ENCODE measurements at regions not wholly inside any gene's neighbourhood (a gene's known extent, or its start where the extent isn't known, plus 50 kb on each side); places are given as distances from the start of the nearest gene placed in this dataset.

GRCh38 chr18:60157810-60158209 is 214.8 kb downstream of the MC4R start:
- H3K9ac ChIP-seq = no peak overlapping the region
- no peaks in the 10 kb centered on the region for H4K20me1 ChIP-seq (ENCODE audit: insufficient read depth)
- WGBS (ENCODE audit: low lambda C conversion rate) = 94% methylated on average over 3 of the region's 3 CpGs
- no peaks in the 10 kb centered on the region for H3K27me3 ChIP-seq (ENCODE audit: insufficient read depth)
- no peak for DNase-seq
- H3K4me3 ChIP-seq (ENCODE audit: low read depth in 2 of 2, low read length in 1 of 2) = no peak overlapping the region
- ChIA-PET POLR2A (no interaction called here), CTCF (no interaction called here)
- H3K9me3 ChIP-seq = no peaks in the 10 kb centered on the region
- H2AFZ ChIP-seq (ENCODE audit: low read depth) = no peak overlapping the region
- no peak overlapping the region for H3K4me2 ChIP-seq
- H3K27ac ChIP-seq (ENCODE audit: low read depth in 2 of 2, low read length in 1 of 2) = no peak overlapping the region
- H3K79me2 ChIP-seq (ENCODE audit: insufficient read depth) = no peaks in the 10 kb centered on the region
- no peaks in the 10 kb centered on the region for H3K9me2 ChIP-seq
- TF ChIP-seq NRF1 (IDR thresholded peaks at IDR 0.05; ENCODE audit: low read depth, low read length) = no peak
- no peak for TF ChIP-seq GABPA (IDR thresholded peaks at IDR 0.05; ENCODE audit: low read depth)
- TF ChIP-seq CTCF (IDR thresholded peaks at IDR 0.05) = no peak
- TF ChIP-seq TAF1 (IDR thresholded peaks at IDR 0.05; ENCODE audit: borderline replicate concordance, low read depth, low read length) = no peak
- no peak for TF ChIP-seq IRF3 (IDR thresholded peaks at IDR 0.05; ENCODE audit: low read depth, low read length)
- H3F3A ChIP-seq (replicated peaks; ENCODE audit: insufficient read depth) = no peaks in the 10 kb centered on the region
- H3K36me3 ChIP-seq (replicated peaks in 1 of 2; ENCODE audit: control insufficient read depth in 1 of 2, insufficient read depth in 2 of 2, low read length in 1 of 2) = no peaks in the 10 kb centered on the region
- no peaks in the 10 kb centered on the region for H3K4me1 ChIP-seq (ENCODE audit: control insufficient read depth in 1 of 2, insufficient read depth in 2 of 2, low read depth in 1 of 2, low read length in 1 of 2)

- no peaks in the 10 kb centered on the region for H3K9me2 ChIP-seq
- H3K9ac ChIP-seq = no peak overlapping the region
- H3K79me2 ChIP-seq (ENCODE audit: insufficient read depth) = no peaks in the 10 kb centered on the region
- H3K4me2 ChIP-seq = no peak overlapping the region
- TF ChIP-seq SIN3A (IDR thresholded peaks at IDR 0.05; ENCODE audit: borderline replicate concordance, low read depth, low read length) = no peak
- TF ChIP-seq ELF1 (IDR thresholded peaks at IDR 0.05) = no peak
- TF ChIP-seq GATA2 (CRISPR knock-in tag; IDR thresholded peaks at IDR 0.05) = no peak
- TF ChIP-seq USF2 (IDR thresholded peaks at IDR 0.05; ENCODE audit: borderline replicate concordance, low read depth, low read length) = no peak
- TF ChIP-seq NFIC (IDR thresholded peaks at IDR 0.05; ENCODE audit: borderline replicate concordance) = no peak
- no peak for TF ChIP-seq FOXJ3 (CRISPR knock-in tag; IDR thresholded peaks at IDR 0.05)
- no peak for TF ChIP-seq TAF1 (IDR thresholded peaks at IDR 0.05; ENCODE audit: borderline replicate concordance, low read depth, low read length)
- no peak for TF ChIP-seq RAD21 (IDR thresholded peaks at IDR 0.05; ENCODE audit: low read length)
- TF ChIP-seq RXRA (IDR thresholded peaks at IDR 0.05; ENCODE audit: borderline replicate concordance, low read depth) = no peak
- TF ChIP-seq RFX5 (IDR thresholded peaks at IDR 0.05; ENCODE audit: low read length) = no peak
- TF ChIP-seq USF1 (IDR thresholded peaks at IDR 0.05; ENCODE audit: borderline replicate concordance, low read depth) = no peak
- TF ChIP-seq REST (IDR thresholded peaks at IDR 0.05; ENCODE audit: low read depth, low read length) = no peak
- no peak for TF ChIP-seq CHD2 (IDR thresholded peaks at IDR 0.05; ENCODE audit: low read length, partially characterized antibody)
- TF ChIP-seq FOXM1 (IDR thresholded peaks at IDR 0.05; ENCODE audit: low read depth) = no peak
- no peak for TF ChIP-seq GABPA (IDR thresholded peaks at IDR 0.05; ENCODE audit: low read depth)
- no peak for TF ChIP-seq FOSL2 (IDR thresholded peaks at IDR 0.05; ENCODE audit: borderline replicate concordance, low read depth)
- TF ChIP-seq POLR2AphosphoS5 (IDR thresholded peaks at IDR 0.05; ENCODE audit: low read depth, low read length) = no peak
- no peaks in the 10 kb centered on the region for H4K20me1 ChIP-seq (ENCODE audit: insufficient read depth)
- H3K27me3 ChIP-seq (ENCODE audit: insufficient read depth) = no peaks in the 10 kb centered on the region
- ChIA-PET CTCF (no interaction called here), POLR2A (no interaction called here)
- WGBS (ENCODE audit: low lambda C conversion rate) = 77% methylated on average over 3 of the region's 3 CpGs
- DNase-seq = no peak
- H3K4me1 ChIP-seq (ENCODE audit: control insufficient read depth in 1 of 2, insufficient read depth in 2 of 2, low read depth in 1 of 2, low read length in 1 of 2) = no peaks in the 10 kb centered on the region
- H3K9me3 ChIP-seq = no peaks in the 10 kb centered on the region
- no peaks in the 10 kb centered on the region for H3K36me3 ChIP-seq (replicated peaks in 1 of 2; ENCODE audit: control insufficient read depth in 1 of 2, insufficient read depth in 2 of 2, low read length in 1 of 2)
- H3K27ac ChIP-seq (ENCODE audit: low read depth in 2 of 2, low read length in 1 of 2) = no peak overlapping the region
- no peak overlapping the region for H2AFZ ChIP-seq (ENCODE audit: low read depth)
- H3K4me3 ChIP-seq (ENCODE audit: low read depth in 2 of 2, low read length in 1 of 2) = no peak overlapping the region
- H3F3A ChIP-seq (replicated peaks; ENCODE audit: insufficient read depth) = no peaks in the 10 kb centered on the region
These were observed 219.2 kb downstream of the MC4R start for GRCh38 chr18:60153376-60153775.
